ENCODE measurements at regions not wholly inside any gene's neighbourhood (a gene's known extent, or its start where the extent isn't known, plus 50 kb on each side); places are given as distances from the start of the nearest gene placed in this dataset.
"Not testable (repeated sequence)": the region's sequence is repeated elsewhere in the genome, so short reads cannot be mapped to it uniquely, and the experiment has no call there.

DNA sequence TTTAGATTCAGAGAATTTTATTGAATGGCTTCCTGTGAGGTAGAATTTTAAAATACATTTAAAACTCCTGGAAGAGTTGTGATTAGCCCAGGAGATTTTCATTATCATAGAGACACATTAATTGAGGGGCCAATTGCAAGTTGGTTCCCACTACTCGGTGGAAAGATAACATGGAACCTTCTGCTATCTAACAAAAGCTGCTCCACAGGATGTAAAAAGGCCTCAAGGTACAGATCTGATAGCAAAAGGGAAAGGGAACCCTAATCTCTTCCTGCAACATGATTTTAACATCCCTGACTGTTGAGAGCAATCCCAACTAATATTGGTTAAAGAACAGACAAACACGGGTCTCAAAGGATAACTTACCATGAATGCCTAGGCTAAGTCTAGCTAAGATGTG, 312.3 kb downstream of the TUBA3C start:
- intact Hi-C loops (cut with DNase I); FAIRE-seq; H3K9me3 ChIP-seq (ENCODE audit: control insufficient read depth in 2 of 3, insufficient read depth in 1 of 3, low read length in 3 of 3); H3K27ac ChIP-seq (ENCODE audit: low read depth in 2 of 2, low read length in 2 of 2); H3K36me3 ChIP-seq (ENCODE audit: control insufficient read depth in 2 of 3, insufficient read depth in 3 of 3, low read length in 3 of 3); H3K4me3 ChIP-seq (ENCODE audit: low read length in 3 of 3); H3K9ac ChIP-seq (ENCODE audit: low read length in 3 of 3); H3K4me1 ChIP-seq (ENCODE audit: control insufficient read depth in 2 of 3, insufficient read depth in 2 of 3, low read depth in 1 of 3, low read length in 3 of 3); DNase-seq; H3K27me3 ChIP-seq (ENCODE audit: control insufficient read depth, insufficient read depth, low read length): not testable (repeated sequence)

DNA sequence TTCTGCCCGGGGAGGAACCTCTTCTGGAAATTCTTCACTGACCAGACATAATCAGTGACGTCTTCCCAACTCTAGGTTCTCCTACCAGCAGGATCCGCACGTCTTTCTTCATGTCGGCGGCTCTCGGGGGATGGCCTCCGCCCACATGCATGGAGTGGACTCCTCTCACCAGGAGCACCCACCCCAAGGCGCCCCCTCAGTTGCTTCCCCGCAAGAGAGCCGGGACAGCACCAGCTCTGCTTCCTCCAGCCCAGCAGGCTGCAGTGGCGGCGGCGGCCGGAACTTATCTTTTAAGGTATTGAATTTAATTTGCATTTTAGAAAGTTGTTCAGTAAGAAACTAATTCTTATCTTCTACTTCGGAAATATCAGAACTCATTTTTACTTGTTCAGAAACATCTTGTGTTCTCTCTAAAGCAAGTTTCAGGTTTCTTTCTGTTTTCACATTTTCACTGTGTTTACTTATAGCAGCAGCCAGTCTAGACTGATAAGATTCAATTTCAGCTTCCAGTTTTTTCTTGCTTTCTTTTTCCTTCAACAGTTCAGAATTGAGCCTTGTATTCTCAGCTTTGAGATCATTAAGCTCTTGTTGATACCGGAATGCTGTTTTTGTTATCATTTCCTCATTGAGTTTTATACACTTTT, 343.5 kb downstream of the TUBA3C start:
- FAIRE-seq; H3K4me1 ChIP-seq (ENCODE audit: control insufficient read depth in 2 of 3, insufficient read depth in 2 of 3, low read depth in 1 of 3, low read length in 3 of 3); intact Hi-C loops (cut with DNase I); H3K9ac ChIP-seq (ENCODE audit: low read length in 3 of 3); H3K27me3 ChIP-seq (ENCODE audit: control insufficient read depth, insufficient read depth, low read length); H3K9me3 ChIP-seq (ENCODE audit: control insufficient read depth in 2 of 3, insufficient read depth in 1 of 3, low read length in 3 of 3); H3K27ac ChIP-seq (ENCODE audit: low read depth in 2 of 2, low read length in 2 of 2); H3K36me3 ChIP-seq (ENCODE audit: control insufficient read depth in 2 of 3, insufficient read depth in 3 of 3, low read length in 3 of 3); H3K4me3 ChIP-seq (ENCODE audit: low read length in 3 of 3): not testable (repeated sequence)
- DNase-seq: peak in 1 of 5 donors; percentile 60

DNA sequence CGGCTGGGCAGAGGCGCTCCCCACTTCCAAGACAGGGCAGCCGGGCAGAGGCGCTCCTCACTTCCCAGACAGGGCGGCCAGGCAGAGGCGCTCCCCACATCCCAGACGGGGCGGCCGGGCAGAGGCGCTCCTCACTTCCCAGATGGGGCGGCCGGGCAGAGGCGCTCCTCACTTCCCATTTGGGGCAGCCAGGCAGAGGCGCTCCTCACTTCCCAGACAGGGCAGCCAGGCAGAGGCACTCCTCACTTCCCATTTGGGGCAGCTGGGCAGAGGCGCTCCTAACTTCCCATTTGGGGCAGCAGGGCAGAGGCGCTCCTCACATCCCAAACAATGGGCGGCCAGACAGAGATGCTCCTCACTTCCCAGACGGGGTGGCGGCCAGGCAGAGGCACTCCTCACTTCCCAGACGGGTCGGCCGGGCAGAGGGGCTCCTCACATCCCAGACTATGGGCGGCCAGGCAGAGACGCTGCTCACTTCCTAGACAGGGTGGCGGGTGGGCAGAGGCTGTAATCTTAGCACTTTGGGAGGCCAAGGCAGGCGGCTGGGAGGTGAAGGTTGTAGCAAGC, 344.4 kb downstream of the TUBA3C start:
- H3K4me3 ChIP-seq (ENCODE audit: low read length in 3 of 3); FAIRE-seq; H3K9me3 ChIP-seq (ENCODE audit: control insufficient read depth in 2 of 3, insufficient read depth in 1 of 3, low read length in 3 of 3); DNase-seq; H3K36me3 ChIP-seq (ENCODE audit: control insufficient read depth in 2 of 3, insufficient read depth in 3 of 3, low read length in 3 of 3); H3K27ac ChIP-seq (ENCODE audit: low read depth in 2 of 2, low read length in 2 of 2); H3K4me1 ChIP-seq (ENCODE audit: control insufficient read depth in 2 of 3, insufficient read depth in 2 of 3, low read depth in 1 of 3, low read length in 3 of 3); H3K27me3 ChIP-seq (ENCODE audit: control insufficient read depth, insufficient read depth, low read length); intact Hi-C loops (cut with DNase I); H3K9ac ChIP-seq (ENCODE audit: low read length in 3 of 3): not testable (repeated sequence)

DNA sequence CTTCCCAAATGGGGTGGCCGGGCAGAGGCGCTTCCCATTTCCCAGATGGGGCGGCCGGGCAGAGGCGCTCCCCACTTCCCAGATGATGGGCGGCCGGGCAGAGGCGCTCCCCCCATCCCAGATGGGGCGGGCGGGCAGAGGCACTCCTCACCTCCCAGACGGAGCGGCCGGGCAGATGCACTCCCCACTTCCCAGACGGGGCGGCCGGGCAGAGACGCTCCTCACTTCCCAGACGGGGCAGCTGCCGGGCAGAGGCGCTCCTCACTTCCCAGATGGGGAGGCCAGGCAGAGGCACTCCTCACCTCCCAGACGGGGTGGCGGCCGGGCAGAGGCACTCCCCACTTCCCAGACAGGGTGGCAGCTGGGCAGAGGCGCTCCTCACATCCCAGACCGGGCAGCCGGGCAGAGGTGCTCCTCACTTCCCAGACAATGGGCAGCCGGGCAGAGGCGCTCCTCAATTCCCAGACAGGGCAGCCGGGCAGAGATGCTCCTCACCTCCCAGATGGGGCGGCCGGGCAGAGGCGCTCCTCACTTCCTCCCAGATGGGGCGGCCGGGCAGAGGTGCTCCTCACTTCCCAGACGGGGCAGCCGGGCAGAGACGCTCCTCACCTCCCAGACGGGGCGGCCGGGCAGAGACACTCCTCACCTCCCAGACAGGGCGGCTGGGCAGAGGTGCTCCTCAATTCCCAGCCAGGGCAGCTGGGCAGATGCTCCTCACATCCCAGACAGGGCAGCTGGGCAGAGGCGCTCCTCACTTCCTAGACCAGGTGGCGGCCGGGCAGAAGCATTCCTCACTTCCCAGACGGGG, 345.0 kb downstream of the TUBA3C start:
- intact Hi-C loops (cut with DNase I); H3K4me1 ChIP-seq (ENCODE audit: control insufficient read depth in 2 of 3, insufficient read depth in 2 of 3, low read depth in 1 of 3, low read length in 3 of 3); H3K27ac ChIP-seq (ENCODE audit: low read depth in 2 of 2, low read length in 2 of 2); H3K9ac ChIP-seq (ENCODE audit: low read length in 3 of 3); FAIRE-seq; H3K9me3 ChIP-seq (ENCODE audit: control insufficient read depth in 2 of 3, insufficient read depth in 1 of 3, low read length in 3 of 3); H3K4me3 ChIP-seq (ENCODE audit: low read length in 3 of 3); H3K36me3 ChIP-seq (ENCODE audit: control insufficient read depth in 2 of 3, insufficient read depth in 3 of 3, low read length in 3 of 3); H3K27me3 ChIP-seq (ENCODE audit: control insufficient read depth, insufficient read depth, low read length): not testable (repeated sequence)
- DNase-seq: peak in 1 of 5 donors; percentile 69

DNA sequence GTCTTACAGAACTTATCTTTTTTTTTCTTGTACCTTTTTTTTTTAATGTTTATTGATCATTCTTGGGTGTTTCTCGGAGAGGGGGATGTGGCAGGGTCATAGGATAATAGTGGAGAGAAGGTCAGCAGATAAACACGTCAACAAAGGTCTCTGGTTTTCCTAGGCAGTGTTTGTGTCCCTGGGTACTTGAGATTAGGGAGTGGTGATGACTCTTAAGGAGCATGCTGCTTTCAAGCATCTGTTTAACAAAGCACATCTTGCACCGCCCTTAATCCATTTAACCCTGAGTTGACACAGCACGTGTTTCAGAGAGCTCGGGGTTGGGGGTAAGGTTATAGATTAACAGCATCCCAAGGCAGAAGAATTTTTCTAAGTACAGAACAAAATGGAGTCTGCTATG, 345.9 kb downstream of the TUBA3C start:
- FAIRE-seq; DNase-seq; H3K27me3 ChIP-seq (ENCODE audit: control insufficient read depth, insufficient read depth, low read length); H3K4me3 ChIP-seq (ENCODE audit: low read length in 3 of 3); H3K36me3 ChIP-seq (ENCODE audit: control insufficient read depth in 2 of 3, insufficient read depth in 3 of 3, low read length in 3 of 3); intact Hi-C loops (cut with DNase I); H3K27ac ChIP-seq (ENCODE audit: low read depth in 2 of 2, low read length in 2 of 2); H3K9ac ChIP-seq (ENCODE audit: low read length in 3 of 3); H3K9me3 ChIP-seq (ENCODE audit: control insufficient read depth in 2 of 3, insufficient read depth in 1 of 3, low read length in 3 of 3); H3K4me1 ChIP-seq (ENCODE audit: control insufficient read depth in 2 of 3, insufficient read depth in 2 of 3, low read depth in 1 of 3, low read length in 3 of 3): not testable (repeated sequence)

DNA sequence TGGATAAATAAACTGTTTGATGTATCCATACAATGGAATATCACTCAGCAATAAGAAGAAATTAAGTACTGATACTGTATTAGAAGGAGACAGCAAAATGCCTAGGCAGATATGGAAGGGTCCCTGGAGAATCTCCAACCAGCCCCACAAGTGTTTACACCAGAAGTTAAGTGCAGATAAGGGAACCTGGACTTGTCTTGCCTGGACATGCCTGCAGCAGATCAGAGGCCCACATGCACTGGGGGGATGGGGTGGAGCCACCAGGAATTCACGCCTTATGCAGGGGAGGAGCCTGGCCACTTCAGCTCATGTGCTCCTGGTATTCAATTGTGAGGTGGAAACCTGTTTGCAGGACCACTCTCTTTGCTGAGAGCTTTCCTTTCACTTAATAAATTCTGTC, 356.9 kb downstream of the TUBA3C start:
- H3K9me3 ChIP-seq (ENCODE audit: control insufficient read depth in 2 of 3, insufficient read depth in 1 of 3, low read length in 3 of 3); FAIRE-seq; H3K9ac ChIP-seq (ENCODE audit: low read length in 3 of 3); intact Hi-C loops (cut with DNase I); DNase-seq; H3K27ac ChIP-seq (ENCODE audit: low read depth in 2 of 2, low read length in 2 of 2); H3K36me3 ChIP-seq (ENCODE audit: control insufficient read depth in 2 of 3, insufficient read depth in 3 of 3, low read length in 3 of 3); H3K4me1 ChIP-seq (ENCODE audit: control insufficient read depth in 2 of 3, insufficient read depth in 2 of 3, low read depth in 1 of 3, low read length in 3 of 3); H3K4me3 ChIP-seq (ENCODE audit: low read length in 3 of 3); H3K27me3 ChIP-seq (ENCODE audit: control insufficient read depth, insufficient read depth, low read length): not testable (repeated sequence)

DNA sequence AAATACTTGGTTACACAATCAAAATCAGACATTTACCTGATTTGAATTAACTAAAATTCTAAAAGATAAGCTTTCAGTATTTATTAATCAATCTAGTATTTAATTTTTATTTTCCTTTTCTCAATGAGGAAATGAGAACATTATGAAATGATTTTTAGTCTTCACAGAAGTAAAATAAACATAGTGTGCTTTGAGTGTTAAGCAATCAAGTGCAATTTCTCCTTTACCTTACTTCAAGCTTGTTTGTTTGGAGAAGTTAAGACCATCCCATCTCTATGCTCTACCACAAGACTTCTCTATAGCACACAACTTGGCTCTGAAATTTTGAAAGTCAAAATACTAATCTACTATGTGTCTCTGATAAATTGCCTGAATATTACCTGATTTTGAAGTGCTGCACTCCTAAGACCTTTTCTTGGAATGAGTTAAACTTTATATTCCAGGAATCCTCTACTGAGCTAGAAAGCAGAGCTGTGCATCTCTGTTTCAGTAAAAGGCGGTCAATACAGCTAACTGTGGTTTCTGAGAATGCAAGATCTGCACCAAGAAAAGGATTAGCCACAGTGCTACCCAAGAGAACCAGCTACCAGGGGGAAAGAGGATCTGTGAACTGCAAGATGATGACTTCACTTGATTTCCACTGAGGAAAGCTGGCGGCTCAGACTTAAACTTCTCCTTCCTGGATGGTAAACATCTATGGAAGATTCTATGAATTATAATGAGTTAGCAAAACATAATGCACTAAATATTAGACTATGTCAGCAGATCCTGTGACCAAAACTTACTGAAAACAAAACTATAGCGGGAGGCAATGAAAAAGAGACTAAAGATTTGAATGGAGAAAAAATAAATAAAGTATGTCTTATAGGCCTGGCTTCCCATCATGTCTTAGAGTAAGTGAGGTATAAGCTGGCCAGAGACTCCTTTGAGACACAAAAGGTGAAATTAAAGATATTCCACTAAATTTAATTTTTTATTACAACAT, 358.7 kb downstream of the TUBA3C start:
- H3K4me1 ChIP-seq (ENCODE audit: control insufficient read depth in 2 of 3, insufficient read depth in 2 of 3, low read depth in 1 of 3, low read length in 3 of 3); H3K36me3 ChIP-seq (ENCODE audit: control insufficient read depth in 2 of 3, insufficient read depth in 3 of 3, low read length in 3 of 3); H3K4me3 ChIP-seq (ENCODE audit: low read length in 3 of 3); H3K27me3 ChIP-seq (ENCODE audit: control insufficient read depth, insufficient read depth, low read length); H3K9ac ChIP-seq (ENCODE audit: low read length in 3 of 3); H3K27ac ChIP-seq (ENCODE audit: low read depth in 2 of 2, low read length in 2 of 2); FAIRE-seq; intact Hi-C loops (cut with DNase I); H3K9me3 ChIP-seq (ENCODE audit: control insufficient read depth in 2 of 3, insufficient read depth in 1 of 3, low read length in 3 of 3); DNase-seq: not testable (repeated sequence)
